ENCODE measurements at regions not wholly inside any gene's neighbourhood (a gene's known extent, or its start where the extent isn't known, plus 50 kb on each side); places are given as distances from the start of the nearest gene placed in this dataset.

DNA sequence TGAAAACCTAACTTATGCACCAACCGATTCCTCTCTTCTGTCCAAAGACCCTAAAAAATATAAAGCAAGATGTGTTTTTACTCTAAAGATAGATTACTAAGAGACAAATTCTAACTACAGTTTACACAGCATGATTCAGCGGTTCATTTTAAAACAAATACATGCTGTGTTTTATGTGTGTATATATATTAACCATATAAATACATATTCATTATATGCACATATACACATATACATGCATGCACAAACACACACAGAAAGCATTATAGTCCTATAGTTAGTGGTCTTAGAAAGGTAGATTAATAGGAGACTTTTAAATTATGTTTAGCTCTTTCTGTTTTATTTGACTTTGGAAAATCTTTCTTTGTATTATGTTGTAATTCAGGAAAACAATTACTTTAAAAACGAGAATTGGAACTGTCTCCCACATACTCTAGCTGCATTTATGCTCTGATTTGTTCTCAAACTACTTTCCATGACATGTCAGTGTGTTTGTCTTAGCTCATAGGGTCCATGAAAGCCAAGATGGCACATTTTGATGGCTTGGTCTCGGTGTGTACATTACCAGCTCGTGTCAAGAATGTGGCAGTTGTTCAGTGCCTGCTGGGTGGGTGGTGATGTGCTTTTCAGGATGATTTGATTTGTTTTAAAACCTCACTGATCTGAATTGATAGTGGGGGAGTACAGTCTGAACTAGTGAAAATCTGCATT lies 548.8 kb upstream of the SALL1 start:
- intact Hi-C loops (cut with micrococcal nuclease; ENCODE audit: unreplicated experiment): no loop called here
- no peak overlapping the region for H3K27ac Mint-ChIP-seq (ENCODE audit: unreplicated experiment)
- H3K36me3 Mint-ChIP-seq (ENCODE audit: insufficient read depth, unreplicated experiment): no peaks in the 10 kb centered on the region
- H3K4me3 Mint-ChIP-seq (ENCODE audit: low read depth, unreplicated experiment): no peak overlapping the region
- H3K27me3 Mint-ChIP-seq (ENCODE audit: unreplicated experiment): peaks cover 65% of the 10 kb centered on the region
- TF ChIP-seq CTCF (IDR thresholded peaks at IDR 0.05; ENCODE audit: unreplicated experiment): no peak
- peaks cover 5% of the 10 kb centered on the region for H3K9me3 Mint-ChIP-seq (ENCODE audit: low read depth, unreplicated experiment)
- CTCF ChIA-PET: interaction anchor here (1.2 kb wide), 1 partner anchor 122 kb away, joined by 3 read pairs; no protein-coding TSS in a partner anchor
- no TSS peak for BruUV-seq (replicated peaks)
- no peaks in the 10 kb centered on the region for H3K4me1 Mint-ChIP-seq (ENCODE audit: low read depth, unreplicated experiment)
- no peak for DNase-seq

DNA sequence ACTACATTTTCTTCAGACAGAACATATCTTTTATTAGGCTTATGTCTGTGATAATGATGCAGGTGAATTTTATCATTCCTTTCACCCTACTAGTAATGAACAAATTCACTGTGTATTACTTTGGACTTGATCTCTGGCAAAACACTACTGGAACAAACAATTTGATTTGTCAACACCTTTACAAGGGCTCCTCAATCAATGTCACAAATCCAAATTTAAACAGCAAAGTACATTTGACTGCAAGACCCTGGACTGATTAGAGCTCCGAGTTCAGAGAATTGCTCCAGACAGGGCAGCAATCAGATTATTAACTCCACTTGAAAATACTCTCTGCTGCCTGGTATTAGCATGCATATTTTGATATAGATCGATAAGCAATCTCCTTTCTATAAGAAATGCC lies 547.6 kb upstream of the SALL1 start:
- CTCF ChIA-PET: no interaction called here
- BruUV-seq (replicated peaks): no TSS peak
- intact Hi-C loops (cut with micrococcal nuclease; ENCODE audit: unreplicated experiment): no loop called here
- H3K9me3 Mint-ChIP-seq (ENCODE audit: low read depth, unreplicated experiment): peaks cover under 1% of the 10 kb centered on the region
- H3K36me3 Mint-ChIP-seq (ENCODE audit: insufficient read depth, unreplicated experiment): no peaks in the 10 kb centered on the region
- DNase-seq: no peak
- H3K27ac Mint-ChIP-seq (ENCODE audit: unreplicated experiment): no peak overlapping the region
- H3K27me3 Mint-ChIP-seq (ENCODE audit: unreplicated experiment): peaks cover 62% of the 10 kb centered on the region
- no peak overlapping the region for H3K4me3 Mint-ChIP-seq (ENCODE audit: low read depth, unreplicated experiment)
- TF ChIP-seq CTCF (IDR thresholded peaks at IDR 0.05; ENCODE audit: unreplicated experiment): no peak
- no peaks in the 10 kb centered on the region for H3K4me1 Mint-ChIP-seq (ENCODE audit: low read depth, unreplicated experiment)

DNA sequence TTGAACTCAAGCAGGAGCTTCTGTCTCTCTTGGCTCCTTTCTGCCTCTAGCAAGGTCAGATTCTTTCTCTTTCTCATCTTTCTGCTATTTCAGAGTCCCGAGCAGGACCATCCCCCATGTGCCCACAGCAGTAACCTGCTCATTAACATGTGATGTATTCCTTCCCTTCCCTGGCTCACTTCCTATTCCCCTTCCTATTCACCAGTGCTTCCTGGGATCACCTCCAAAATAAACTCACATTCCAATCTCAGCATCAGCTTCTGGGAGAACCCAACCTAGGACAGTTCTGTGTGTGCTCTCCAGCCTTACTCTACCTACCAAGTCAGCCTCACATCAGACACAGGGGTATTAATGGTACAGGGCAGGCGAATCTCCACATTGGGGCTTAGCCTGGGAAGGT lies 546.4 kb upstream of the SALL1 start:
- peaks cover 2% of the 10 kb centered on the region for H3K9me3 Mint-ChIP-seq (ENCODE audit: low read depth, unreplicated experiment)
- H3K36me3 Mint-ChIP-seq (ENCODE audit: insufficient read depth, unreplicated experiment): no peaks in the 10 kb centered on the region
- no peaks in the 10 kb centered on the region for H3K4me1 Mint-ChIP-seq (ENCODE audit: low read depth, unreplicated experiment)
- H3K4me3 Mint-ChIP-seq (ENCODE audit: low read depth, unreplicated experiment): no peak overlapping the region
- peaks cover 67% of the 10 kb centered on the region for H3K27me3 Mint-ChIP-seq (ENCODE audit: unreplicated experiment)
- CTCF ChIA-PET: no interaction called here
- DNase-seq: no peak
- no TSS peak for BruUV-seq (replicated peaks)
- TF ChIP-seq CTCF (IDR thresholded peaks at IDR 0.05; ENCODE audit: unreplicated experiment): no peak
- no peak overlapping the region for H3K27ac Mint-ChIP-seq (ENCODE audit: unreplicated experiment)
- intact Hi-C loops (cut with micrococcal nuclease; ENCODE audit: unreplicated experiment): no loop called here

- intact Hi-C loops (cut with micrococcal nuclease; ENCODE audit: unreplicated experiment): no loop called here
- no peaks in the 10 kb centered on the region for H3K4me1 Mint-ChIP-seq (ENCODE audit: low read depth, unreplicated experiment)
- H3K9me3 Mint-ChIP-seq (ENCODE audit: low read depth, unreplicated experiment): peaks cover 2% of the 10 kb centered on the region
Measured at GRCh38 chr16:51696376-51696775, 545.3 kb upstream of the SALL1 start.

More at GRCh38 chr16:51696376-51696775, 545.3 kb upstream of the SALL1 start:
- no TSS peak for BruUV-seq (replicated peaks)
- H3K4me3 Mint-ChIP-seq (ENCODE audit: low read depth, unreplicated experiment): no peak overlapping the region
- no peaks in the 10 kb centered on the region for H3K36me3 Mint-ChIP-seq (ENCODE audit: insufficient read depth, unreplicated experiment)
- no peak overlapping the region for H3K27ac Mint-ChIP-seq (ENCODE audit: unreplicated experiment)
- CTCF ChIA-PET: no interaction called here
- TF ChIP-seq CTCF (IDR thresholded peaks at IDR 0.05; ENCODE audit: unreplicated experiment): no peak
- no peak for DNase-seq
- peaks cover 67% of the 10 kb centered on the region for H3K27me3 Mint-ChIP-seq (ENCODE audit: unreplicated experiment)

Measured in Calu3 (cell line).